SU-DHL-6 (cell line): ENCODE measurements at regions not wholly inside any gene's neighbourhood (a gene's known extent, or its start where the extent isn't known, plus 50 kb on each side); places are given as distances from the start of the nearest gene placed in this dataset.

Experiments used
- H2AFZ ChIP-seq: fragments of 200-600 bp; sonication (generic); 2 replicates; pipeline ENCODE4 v1.6.1; 2014; ENCODE audit warnings: low read depth, mild to moderate bottlenecking, moderate library complexity, mixed read lengths, antibody characterized with exemption, low read length; ENCODE audit not compliant: severe bottlenecking
- H3F3A ChIP-seq: fragments of 200-600 bp; shearing (Covaris generic); 2 replicates; pipeline ENCODE4 v1.6.0; 2016; ENCODE audit warnings: antibody characterized with exemption, mild to moderate bottlenecking; ENCODE audit not compliant: insufficient read depth
- H3K27ac ChIP-seq: fragments of 200-600 bp; sonication (generic); 2 replicates; pipeline ENCODE4 v1.5.1; 2016; ENCODE audit warnings: low read depth, mild to moderate bottlenecking, low read length, moderate library complexity, mixed read lengths
- H3K27me3 ChIP-seq: fragments of 200-600 bp; sonication (generic), shearing (Covaris generic); 2 replicates; pipeline ENCODE4 v1.6.0; 2014; ENCODE audit warnings: mild to moderate bottlenecking, low read length
- H3K36me3 ChIP-seq: fragments of 200-600 bp; sonication (generic); 2 replicates; pipeline ENCODE4 v1.6.1; 2014; ENCODE audit warnings: mild to moderate bottlenecking, low read length, mixed read lengths
- H3K4me2 ChIP-seq: fragments of 300-600, 200-600 bp; shearing (Covaris generic), sonication (generic); 2 replicates; pipeline ENCODE4 v1.6.0; 2014; ENCODE audit warnings: low read length, low read depth, mild to moderate bottlenecking; ENCODE audit not compliant: poor library complexity, severe bottlenecking
- H3K4me3 ChIP-seq: fragments of 200-600 bp; sonication (generic); 2 replicates; pipeline ENCODE4 v1.5.1; 2014; ENCODE audit warnings: antibody characterized with exemption, low read length, mild to moderate bottlenecking, mixed read lengths; ENCODE audit not compliant: insufficient read depth, poor library complexity, severe bottlenecking
- H3K79me2 ChIP-seq: fragments of 200-600 bp; sonication (generic); 2 replicates; pipeline ENCODE4 v1.6.1; 2014; ENCODE audit warnings: mild to moderate bottlenecking, low read length, moderate library complexity; ENCODE audit not compliant: insufficient read depth
- H3K9ac ChIP-seq: fragments of 200-600 bp; sonication (generic); 2 replicates; pipeline ENCODE4 v1.7.0; 2014; ENCODE audit warnings: mild to moderate bottlenecking, low read length
- H3K9me2 ChIP-seq: fragments of 200-600 bp; sonication (generic); replicated peaks from 2 replicates; pipeline ENCODE4 v1.6.1; 2014; ENCODE audit warnings: low read length; ENCODE audit not compliant: insufficient read depth
- H3K9me3 ChIP-seq: fragments of 200-600 bp; sonication (generic); 2 replicates; pipeline ENCODE4 v1.6.1; 2014; ENCODE audit warnings: low read length, mixed read lengths; ENCODE audit not compliant: insufficient read depth
- H4K20me1 ChIP-seq: fragments of 200-600 bp; sonication (generic); 2 replicates; pipeline ENCODE4 v1.6.1; 2014; ENCODE audit warnings: low read depth, mild to moderate bottlenecking, antibody characterized with exemption, low read length, moderate library complexity, mixed read lengths
- EZH2phosphoT487 ChIP-seq: fragments of 200-600 bp; sonication (generic), shearing (Covaris generic); conservative IDR thresholded peaks from 2 replicates; pipeline ENCODE4 v1.6.1; 2018; ENCODE audit warnings: mild to moderate bottlenecking, antibody characterized with exemption, low read length, moderate library complexity, mixed read lengths
- TF ChIP-seq, protein P1 (sequence below): fragments of 200-600 bp; sonication (generic); IDR thresholded peaks from one replicate; pipeline ENCODE4 v1.5.1; 2017; ENCODE audit warnings: antibody characterized with exemption, mild to moderate bottlenecking, low read length, moderate library complexity; ENCODE audit not compliant: insufficient read depth, poor library complexity, severe bottlenecking

- TF ChIP-seq, protein P1, sequence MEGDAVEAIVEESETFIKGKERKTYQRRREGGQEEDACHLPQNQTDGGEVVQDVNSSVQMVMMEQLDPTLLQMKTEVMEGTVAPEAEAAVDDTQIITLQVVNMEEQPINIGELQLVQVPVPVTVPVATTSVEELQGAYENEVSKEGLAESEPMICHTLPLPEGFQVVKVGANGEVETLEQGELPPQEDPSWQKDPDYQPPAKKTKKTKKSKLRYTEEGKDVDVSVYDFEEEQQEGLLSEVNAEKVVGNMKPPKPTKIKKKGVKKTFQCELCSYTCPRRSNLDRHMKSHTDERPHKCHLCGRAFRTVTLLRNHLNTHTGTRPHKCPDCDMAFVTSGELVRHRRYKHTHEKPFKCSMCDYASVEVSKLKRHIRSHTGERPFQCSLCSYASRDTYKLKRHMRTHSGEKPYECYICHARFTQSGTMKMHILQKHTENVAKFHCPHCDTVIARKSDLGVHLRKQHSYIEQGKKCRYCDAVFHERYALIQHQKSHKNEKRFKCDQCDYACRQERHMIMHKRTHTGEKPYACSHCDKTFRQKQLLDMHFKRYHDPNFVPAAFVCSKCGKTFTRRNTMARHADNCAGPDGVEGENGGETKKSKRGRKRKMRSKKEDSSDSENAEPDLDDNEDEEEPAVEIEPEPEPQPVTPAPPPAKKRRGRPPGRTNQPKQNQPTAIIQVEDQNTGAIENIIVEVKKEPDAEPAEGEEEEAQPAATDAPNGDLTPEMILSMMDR = no peak
- no peak for TF ChIP-seq EZH2phosphoT487
- no peaks in the 10 kb centered on the region for H3K27me3 ChIP-seq
- no peaks in the 10 kb centered on the region for H3K79me2 ChIP-seq
- H3K9me2 ChIP-seq = no peaks in the 10 kb centered on the region
- no peaks in the 10 kb centered on the region for H4K20me1 ChIP-seq
- H3K9ac ChIP-seq = no peak overlapping the region
- H3K4me3 ChIP-seq = no peak overlapping the region
- H2AFZ ChIP-seq = no peak overlapping the region
- no peaks in the 10 kb centered on the region for H3K9me3 ChIP-seq
- no peak overlapping the region for H3K27ac ChIP-seq
- H3K36me3 ChIP-seq = no peaks in the 10 kb centered on the region
- H3K4me2 ChIP-seq = no peak overlapping the region
- no peaks in the 10 kb centered on the region for H3F3A ChIP-seq
Observed at GRCh38 chr3:157751386-157751785, 248.2 kb upstream of the VEPH1 start.

DNA sequence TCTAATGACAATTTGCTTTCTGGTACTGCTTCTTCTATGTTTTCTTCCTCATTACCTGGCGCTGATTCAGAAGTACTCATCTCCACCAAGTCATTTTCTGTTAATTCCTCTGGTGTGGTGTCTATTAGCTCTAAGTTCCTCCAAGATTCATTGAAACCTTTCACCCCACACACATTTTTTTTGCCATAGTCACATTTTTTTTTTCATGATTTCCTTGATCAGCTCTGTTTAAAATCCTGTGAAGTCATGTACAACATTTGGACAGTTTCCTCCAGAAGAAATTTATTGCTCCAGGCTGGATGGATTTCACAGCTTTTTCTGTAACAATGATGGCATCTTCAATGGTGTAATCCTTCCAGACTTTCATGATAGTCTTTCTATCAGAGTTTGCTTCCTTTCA, 243.2 kb upstream of the VEPH1 start:
- Histone ChIP-seq H3K27me3 (no peaks in the 10 kb centered on the region), H3K79me2 (no peaks in the 10 kb centered on the region), H3K9ac (no peak overlapping the region), H3K4me2 (no peak overlapping the region), H3K9me3 (no peaks in the 10 kb centered on the region), H3K36me3 (no peaks in the 10 kb centered on the region), H2AFZ (no peak overlapping the region), H3F3A (no peaks in the 10 kb centered on the region), H3K27ac (no peak overlapping the region), H3K9me2 (no peaks in the 10 kb centered on the region; the same call in 1 of the 2 replicates), H4K20me1 (no peaks in the 10 kb centered on the region), H3K4me3 (no peak overlapping the region)
- TF ChIP-seq EZH2phosphoT487 = no peak
- TF ChIP-seq, protein P1 = no peak

DNA sequence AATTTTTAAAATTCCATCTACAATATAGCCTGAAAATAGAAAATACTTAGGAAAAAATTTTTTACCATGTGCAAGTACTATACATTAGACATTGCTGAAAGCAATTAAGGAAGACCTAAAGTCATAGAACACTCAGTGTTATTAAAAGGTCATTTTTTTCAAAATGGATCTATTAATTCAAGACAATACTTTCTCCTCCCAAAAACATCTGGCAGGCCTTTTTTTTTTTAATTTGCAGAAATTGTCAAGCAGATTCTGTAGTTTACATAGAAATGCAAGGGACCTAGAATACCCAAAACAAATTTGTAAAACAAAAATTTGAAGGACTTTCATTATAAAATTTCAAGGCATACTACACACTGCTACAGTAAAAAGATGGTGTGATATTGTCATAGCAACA, 238.4 kb upstream of the VEPH1 start:
- H3K9me2 ChIP-seq = no peaks in the 10 kb centered on the region; the same call in 1 of the 2 replicates
- no peaks in the 10 kb centered on the region for H3K36me3 ChIP-seq
- no peaks in the 10 kb centered on the region for H3K9me3 ChIP-seq
- H3K27ac ChIP-seq = no peak overlapping the region
- no peaks in the 10 kb centered on the region for H4K20me1 ChIP-seq
- H3K9ac ChIP-seq = no peak overlapping the region
- no peak overlapping the region for H3K4me3 ChIP-seq
- no peaks in the 10 kb centered on the region for H3K27me3 ChIP-seq
- H2AFZ ChIP-seq = no peak overlapping the region
- no peak overlapping the region for H3K4me2 ChIP-seq
- H3K79me2 ChIP-seq = no peaks in the 10 kb centered on the region
- TF ChIP-seq EZH2phosphoT487 = no peak
- TF ChIP-seq, protein P1 = no peak
- no peaks in the 10 kb centered on the region for H3F3A ChIP-seq
